Keratinocyte (primary cell): ENCODE measurements at regions not wholly inside any gene's neighbourhood (a gene's known extent, or its start where the extent isn't known, plus 50 kb on each side); places are given as distances from the start of the nearest gene placed in this dataset.

ENCODE experiments used
- DNase-seq: peaks from one replicate; pipeline ENCODE4 v3.0.0-alpha.2; 2011; ENCODE audit warnings: low read depth, missing footprints, low spot score
- FAIRE-seq: peaks from 2 replicates; lab custom pipeline; 2011; peaks lifted over from hg19 to GRCh38; lab: Jason Lieb, UNC
- H2AFZ ChIP-seq: 2 replicates; pipeline ENCODE4 v1.6.0; 2012; ENCODE audit warnings: low read length, control low read depth, inconsistent platforms; ENCODE audit not compliant: control insufficient read depth
- H3K27ac ChIP-seq: 2 replicates; pipeline ENCODE4 v1.5.1; 2011; ENCODE audit warnings: low read length; ENCODE audit not compliant: control insufficient read depth, insufficient read depth
- H3K27me3 ChIP-seq: 3 replicates; pipeline ENCODE4 v1.6.0; 2011; ENCODE audit warnings: low read length; ENCODE audit not compliant: control insufficient read depth, insufficient read depth; ENCODE audit errors: extremely low read depth
- H3K36me3 ChIP-seq, 2 experiments: 2 replicates in 1 of 2; 3 replicates in 1 of 2; pipeline ENCODE4 v1.5.1; 2011; ENCODE audit warnings: low read length in 2 of 2, mild to moderate bottlenecking in 1 of 2; ENCODE audit not compliant: control insufficient read depth in 2 of 2, insufficient read depth in 2 of 2; ENCODE audit errors: extremely low read depth in 1 of 2
- H3K4me1 ChIP-seq: 3 replicates; pipeline ENCODE4 v1.5.1; 2011; ENCODE audit warnings: low read length; ENCODE audit not compliant: control insufficient read depth, insufficient read depth; ENCODE audit errors: extremely low read depth
- H3K4me2 ChIP-seq: 3 replicates; pipeline ENCODE4 v1.6.0; 2011; ENCODE audit warnings: low read depth, low read length; ENCODE audit not compliant: control insufficient read depth, insufficient read depth; ENCODE audit errors: extremely low read depth
- H3K4me3 ChIP-seq, 3 experiments: fragments of 200-600 bp in 1 of 3; sonication (generic) in 1 of 3; 2 replicates in 2 of 3; 3 replicates in 1 of 3; pipeline ENCODE4 v1.5.1; 2011 to 2016; ENCODE audit warnings: low read length in 3 of 3, mild to moderate bottlenecking in 3 of 3, control low read depth in 2 of 3, inconsistent platforms in 1 of 3, low read depth in 1 of 3, mixed read lengths in 1 of 3, mixed run types in 1 of 3, moderate library complexity in 1 of 3; ENCODE audit not compliant: control insufficient read depth in 2 of 3, insufficient read depth in 2 of 3; ENCODE audit errors: extremely low read depth in 1 of 3
- H3K79me2 ChIP-seq: 2 replicates; pipeline ENCODE4 v1.6.0; 2012; ENCODE audit warnings: low read length; ENCODE audit not compliant: control insufficient read depth, insufficient read depth
- H3K9ac ChIP-seq: 3 replicates; pipeline ENCODE4 v1.6.0; 2011; ENCODE audit warnings: low read length; ENCODE audit not compliant: control insufficient read depth, insufficient read depth; ENCODE audit errors: extremely low read depth
- H3K9me1 ChIP-seq: 3 replicates; pipeline ENCODE4 v1.6.0; 2011; ENCODE audit warnings: low read length; ENCODE audit not compliant: control insufficient read depth, insufficient read depth; ENCODE audit errors: extremely low read depth
- H3K9me3 ChIP-seq: 2 replicates; pipeline ENCODE4 v1.5.1; 2012; ENCODE audit warnings: low read depth, low read length; ENCODE audit not compliant: control insufficient read depth
- H4K20me1 ChIP-seq: 3 replicates; pipeline ENCODE4 v1.6.0; 2011; ENCODE audit warnings: low read length; ENCODE audit not compliant: control insufficient read depth, insufficient read depth; ENCODE audit errors: extremely low read depth
- CTCF ChIP-seq, 3 experiments: IDR thresholded peaks in 1 of 3; conservative IDR thresholded peaks in 1 of 3; optimal IDR thresholded peaks in 1 of 3; 2 replicates in 2 of 3; 3 replicates in 1 of 3; pipeline versions ENCODE3 to v1.5.1; 2011; ENCODE audit warnings: low read length in 3 of 3, mild to moderate bottlenecking in 3 of 3, moderate library complexity in 2 of 3, control low read depth in 1 of 3, inconsistent platforms in 1 of 3; ENCODE audit not compliant: insufficient read depth in 2 of 3; ENCODE audit errors: extremely low read depth in 1 of 3
- EZH2 ChIP-seq: IDR thresholded peaks from one replicate; pipeline ENCODE4 v1.6.1; 2012; ENCODE audit warnings: inconsistent platforms, mild to moderate bottlenecking, low read length, moderate library complexity
- dilution Hi-C: fragments of 300-500 bp; cut with MboI; formaldehyde crosslinking; loops from one replicate; pipeline ENCODE4 v1.7.0; 2020; ENCODE audit warnings: low sequenced_read_pairs; ENCODE audit not compliant: extremely low pct_ligation_motif_present

GRCh38 chr14:71855399-71856036, 76.7 kb upstream of the RGS6 start:
- Histone ChIP-seq H2AFZ (no peak overlapping the region), H3K4me1 (no peaks in the 10 kb centered on the region), H3K79me2 (no peaks in the 10 kb centered on the region), H3K36me3 (no peaks in the 10 kb centered on the region), H3K9me1 (no peaks in the 10 kb centered on the region), H3K9me3 (no peaks in the 10 kb centered on the region), H3K27ac (no peak overlapping the region), H3K4me2 (no peak overlapping the region), H3K27me3 (no peaks in the 10 kb centered on the region), H3K4me3 (no peak overlapping the region), H4K20me1 (no peaks in the 10 kb centered on the region), H3K9ac (no peak overlapping the region)
- TF ChIP-seq EZH2 (no peak), CTCF (optimal IDR thresholded peaks at IDR 0.05 in 1 of 3, IDR thresholded peaks at IDR 0.05 in 1 of 3, conservative IDR thresholded peaks at IDR 0.05 in 1 of 3; ENCODE audit: extremely low read depth in 1 of 3, insufficient read depth in 2 of 3, low read length in 3 of 3) (peak; percentile 72 to 85 (median 77))
- peak; percentile 17 for DNase-seq
- dilution Hi-C loops, result no loop called here
- FAIRE-seq, result no peak

GRCh38 chr14:71856199-71856919, 75.9 kb upstream of the RGS6 start:
- TF ChIP-seq EZH2 (no peak), CTCF (optimal IDR thresholded peaks at IDR 0.05 in 1 of 3, IDR thresholded peaks at IDR 0.05 in 1 of 3, conservative IDR thresholded peaks at IDR 0.05 in 1 of 3; ENCODE audit: extremely low read depth in 1 of 3, insufficient read depth in 2 of 3, low read length in 3 of 3) (no peak)
- no peaks in the 10 kb centered on the region for H4K20me1 ChIP-seq
- no peaks in the 10 kb centered on the region for H3K9me3 ChIP-seq
- H2AFZ ChIP-seq, result no peak overlapping the region
- no peak overlapping the region for H3K9ac ChIP-seq
- H3K36me3 ChIP-seq, result no peaks in the 10 kb centered on the region
- no peak overlapping the region for H3K27ac ChIP-seq
- no peaks in the 10 kb centered on the region for H3K27me3 ChIP-seq
- H3K4me3 ChIP-seq, result no peak overlapping the region
- no peaks in the 10 kb centered on the region for H3K79me2 ChIP-seq
- H3K4me2 ChIP-seq, result no peak overlapping the region
- no peaks in the 10 kb centered on the region for H3K9me1 ChIP-seq
- dilution Hi-C loops, result no loop called here
- DNase-seq (no peak), FAIRE-seq (no peak)
- no peaks in the 10 kb centered on the region for H3K4me1 ChIP-seq
